ENCODE measurements at regions not wholly inside any gene's neighbourhood (a gene's known extent, or its start where the extent isn't known, plus 50 kb on each side); places are given as distances from the start of the nearest gene placed in this dataset.

GRCh38 chr18:7512348-7512747, 54.8 kb upstream of the PTPRM start:
- Mint-ChIP-seq H3K4me3 (no peak overlapping the region), H3K27me3 (no peaks in the 10 kb centered on the region), H3K27ac (no peak overlapping the region), H3K9me3 (ENCODE audit: insufficient read depth) (peaks cover 2% of the 10 kb centered on the region), H3K4me1 (no peaks in the 10 kb centered on the region)
- Histone ChIP-seq H3K9ac (ENCODE audit: low read length) (no peak overlapping the region), H2AFZ (ENCODE audit: insufficient read depth, low read depth, low read length, poor library complexity, severe bottlenecking) (no peak overlapping the region), H3K36me3 (replicated peaks in 1 of 2; ENCODE audit: control extremely low read depth in 1 of 2, control insufficient read depth in 1 of 2, extremely low read depth in 1 of 2, insufficient read depth in 2 of 2, low read length in 1 of 2) (no peaks in the 10 kb centered on the region), H3K4me3 (ENCODE audit: control extremely low read depth in 1 of 5, extremely low read depth in 1 of 5, insufficient read depth in 1 of 5, low read depth in 2 of 5, low read length in 4 of 5) (no peak overlapping the region), H3K4me2 (replicated peaks; ENCODE audit: low read depth, low read length, poor library complexity, severe bottlenecking) (no peak overlapping the region), H3K27me3 (replicated peaks in 1 of 4; ENCODE audit: control extremely low read depth in 1 of 4, control insufficient read depth in 3 of 4, insufficient read depth in 4 of 4, low read length in 3 of 4) (no peaks in the 10 kb centered on the region), H3K27ac (ENCODE audit: low read length in 2 of 2) (no peak overlapping the region), H3K9me3 (ENCODE audit: control extremely low read depth in 1 of 3, control insufficient read depth in 2 of 3, insufficient read depth in 1 of 3, low read length in 2 of 3) (peaks cover 0 to 2% (median 0%) of the 10 kb centered on the region in 3 donors), H3K79me2 (ENCODE audit: control insufficient read depth, insufficient read depth, low read length) (no peaks in the 10 kb centered on the region), H4K20me1 (ENCODE audit: control insufficient read depth, insufficient read depth, low read length, poor library complexity, severe bottlenecking) (no peaks in the 10 kb centered on the region), H3K4me1 (ENCODE audit: control insufficient read depth in 2 of 2, insufficient read depth in 2 of 2, low read length in 2 of 2) (no peaks in the 10 kb centered on the region)
- 86% methylated on average over 4 of the region's 5 CpGs for WGBS (ENCODE audit: insufficient coverage)
- ChIA-PET CTCF (no interaction called here), POLR2A (no interaction called here)
- no peak for ATAC-seq (ENCODE audit: low read depth)
- no peak for TF ChIP-seq EZH2 (IDR thresholded peaks at IDR 0.05; ENCODE audit: borderline replicate concordance, insufficient read depth, low read depth, low read length, poor library complexity, severe bottlenecking)
- TF ChIP-seq, protein P1, sequence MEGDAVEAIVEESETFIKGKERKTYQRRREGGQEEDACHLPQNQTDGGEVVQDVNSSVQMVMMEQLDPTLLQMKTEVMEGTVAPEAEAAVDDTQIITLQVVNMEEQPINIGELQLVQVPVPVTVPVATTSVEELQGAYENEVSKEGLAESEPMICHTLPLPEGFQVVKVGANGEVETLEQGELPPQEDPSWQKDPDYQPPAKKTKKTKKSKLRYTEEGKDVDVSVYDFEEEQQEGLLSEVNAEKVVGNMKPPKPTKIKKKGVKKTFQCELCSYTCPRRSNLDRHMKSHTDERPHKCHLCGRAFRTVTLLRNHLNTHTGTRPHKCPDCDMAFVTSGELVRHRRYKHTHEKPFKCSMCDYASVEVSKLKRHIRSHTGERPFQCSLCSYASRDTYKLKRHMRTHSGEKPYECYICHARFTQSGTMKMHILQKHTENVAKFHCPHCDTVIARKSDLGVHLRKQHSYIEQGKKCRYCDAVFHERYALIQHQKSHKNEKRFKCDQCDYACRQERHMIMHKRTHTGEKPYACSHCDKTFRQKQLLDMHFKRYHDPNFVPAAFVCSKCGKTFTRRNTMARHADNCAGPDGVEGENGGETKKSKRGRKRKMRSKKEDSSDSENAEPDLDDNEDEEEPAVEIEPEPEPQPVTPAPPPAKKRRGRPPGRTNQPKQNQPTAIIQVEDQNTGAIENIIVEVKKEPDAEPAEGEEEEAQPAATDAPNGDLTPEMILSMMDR (IDR thresholded peaks at IDR 0.05): no peak
- no peak for DNase-seq
- intact Hi-C loops (cut with micrococcal nuclease): no loop called here

DNA sequence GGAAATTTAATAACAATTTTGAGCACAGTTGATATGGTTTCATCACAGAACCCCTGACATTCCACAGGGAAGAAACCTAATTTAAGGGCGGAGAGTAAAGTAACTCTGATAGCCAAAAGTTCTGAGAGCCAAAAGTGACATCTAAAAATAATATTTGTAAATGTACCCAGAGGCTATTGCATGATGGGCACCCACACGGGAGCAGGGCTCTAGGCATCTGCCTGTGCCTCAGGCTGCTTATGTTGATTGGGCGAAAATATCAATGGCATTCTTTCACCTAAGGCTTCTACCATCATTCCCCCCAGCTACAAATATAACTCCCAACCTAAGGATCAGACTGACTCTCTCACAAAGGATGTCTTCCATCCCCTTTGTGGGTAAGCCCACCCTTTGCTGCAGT, 54.1 kb upstream of the PTPRM start:
- 90% methylated on average over 2 of the region's 3 CpGs for WGBS (ENCODE audit: insufficient coverage)
- DNase-seq: no peak
- no peak overlapping the region for H3K9ac ChIP-seq (ENCODE audit: low read length)
- no peak for ATAC-seq (ENCODE audit: low read depth)
- peaks cover 0 to 2% (median 0%) of the 10 kb centered on the region in 3 donors for H3K9me3 ChIP-seq (ENCODE audit: control extremely low read depth in 1 of 3, control insufficient read depth in 2 of 3, insufficient read depth in 1 of 3, low read length in 2 of 3)
- H3K4me3 Mint-ChIP-seq: no peak overlapping the region
- ChIA-PET CTCF (no interaction called here), POLR2A (no interaction called here)
- H3K4me3 ChIP-seq (ENCODE audit: control extremely low read depth in 1 of 5, extremely low read depth in 1 of 5, insufficient read depth in 1 of 5, low read depth in 2 of 5, low read length in 4 of 5): no peak overlapping the region
- no peak overlapping the region for H2AFZ ChIP-seq (ENCODE audit: insufficient read depth, low read depth, low read length, poor library complexity, severe bottlenecking)
- H3K9me3 Mint-ChIP-seq (ENCODE audit: insufficient read depth): peaks cover 2% of the 10 kb centered on the region
- H3K79me2 ChIP-seq (ENCODE audit: control insufficient read depth, insufficient read depth, low read length): no peaks in the 10 kb centered on the region
- no peaks in the 10 kb centered on the region for H3K4me1 Mint-ChIP-seq
- intact Hi-C loops (cut with micrococcal nuclease): no loop called here
- no peaks in the 10 kb centered on the region for H3K4me1 ChIP-seq (ENCODE audit: control insufficient read depth in 2 of 2, insufficient read depth in 2 of 2, low read length in 2 of 2)
- H3K27me3 ChIP-seq (replicated peaks in 1 of 4; ENCODE audit: control extremely low read depth in 1 of 4, control insufficient read depth in 3 of 4, insufficient read depth in 4 of 4, low read length in 3 of 4): no peaks in the 10 kb centered on the region
- no peak overlapping the region for H3K27ac ChIP-seq (ENCODE audit: low read length in 2 of 2)
- no peak overlapping the region for H3K27ac Mint-ChIP-seq
- no peaks in the 10 kb centered on the region for H3K36me3 ChIP-seq (replicated peaks in 1 of 2; ENCODE audit: control extremely low read depth in 1 of 2, control insufficient read depth in 1 of 2, extremely low read depth in 1 of 2, insufficient read depth in 2 of 2, low read length in 1 of 2)
- no peaks in the 10 kb centered on the region for H3K27me3 Mint-ChIP-seq
- H4K20me1 ChIP-seq (ENCODE audit: control insufficient read depth, insufficient read depth, low read length, poor library complexity, severe bottlenecking): no peaks in the 10 kb centered on the region
- H3K4me2 ChIP-seq (replicated peaks; ENCODE audit: low read depth, low read length, poor library complexity, severe bottlenecking): no peak overlapping the region
- TF ChIP-seq EZH2 (IDR thresholded peaks at IDR 0.05; ENCODE audit: borderline replicate concordance, insufficient read depth, low read depth, low read length, poor library complexity, severe bottlenecking): no peak
